Uterus (tissue), 2 donors: ENCODE measurements at regions not wholly inside any gene's neighbourhood (a gene's known extent, or its start where the extent isn't known, plus 50 kb on each side); places are given as distances from the start of the nearest gene placed in this dataset.

ENCODE experiments used
- CTCF ChIP-seq, 4 experiments: fragments of 200-600 bp in 2 of 4; fragments of 450-650 bp in 2 of 4; sonication (generic) in 2 of 4; IDR thresholded peaks; one replicate each; pipeline ENCODE4 v1.5.1; 2016 to 2019; ENCODE audit warnings: antibody characterized with exemption in 4 of 4, mild to moderate bottlenecking in 2 of 4, moderate library complexity in 1 of 4
- POLR2A ChIP-seq, 2 donors: fragments of 450-650 bp; IDR thresholded peaks; one replicate each; pipeline ENCODE4 v1.6.1; 2016; ENCODE audit warnings: antibody characterized with exemption in 2 of 2, mild to moderate bottlenecking in 1 of 2, moderate library complexity in 1 of 2

GRCh38 chr7:52088008-52088901, 771.6 kb upstream of the COBL start:
- TF ChIP-seq CTCF (IDR thresholded peaks at IDR 0.05) (no peak), POLR2A (IDR thresholded peaks at IDR 0.05) (no peak)
